NT2/D1 (cell line): ENCODE measurements at regions not wholly inside any gene's neighbourhood (a gene's known extent, or its start where the extent isn't known, plus 50 kb on each side); places are given as distances from the start of the nearest gene placed in this dataset.

Experiments used
- SUZ12 ChIP-seq: IDR thresholded peaks from 2 replicates; pipeline ENCODE4 v1.6.1; 2011; ENCODE audit not compliant: insufficient read length, insufficient read depth; ENCODE audit errors: extremely low read depth
- YY1 ChIP-seq: IDR thresholded peaks from 2 replicates; pipeline ENCODE4 v1.6.1; 2011; ENCODE audit not compliant: insufficient read length, insufficient read depth

GRCh38 chr7:1349351-1349761, 109.9 kb downstream of the MICALL2 start:
- TF ChIP-seq YY1 (no peak), SUZ12 (no peak)
